SK-N-SH (cell line): ENCODE measurements at regions not wholly inside any gene's neighbourhood (a gene's known extent, or its start where the extent isn't known, plus 50 kb on each side); places are given as distances from the start of the nearest gene placed in this dataset.

ENCODE experiments used
- EP300 ChIP-seq, 2 experiments: IDR thresholded peaks; 2 replicates each; pipeline versions ENCODE4 v1.4.0 to v1.6.1; 2012; ENCODE audit warnings: borderline replicate concordance in 1 of 2, low read depth in 1 of 2, low read length in 1 of 2
- EZH2phosphoT487 ChIP-seq: fragments of 200-600 bp; sonication (generic); IDR thresholded peaks from 2 replicates; pipeline ENCODE4 v1.6.1; 2017; ENCODE audit warnings: low read depth, mixed run types, mild to moderate bottlenecking, antibody characterized with exemption, moderate library complexity, borderline replicate concordance
- FOSL2 ChIP-seq: IDR thresholded peaks from 2 replicates; pipeline ENCODE4 v1.4.0; 2012; ENCODE audit warnings: low read depth, mild to moderate bottlenecking, moderate library complexity, borderline replicate concordance
- MXI1 ChIP-seq: IDR thresholded peaks from 2 replicates; pipeline ENCODE4 v1.6.1; 2012; ENCODE audit warnings: mild to moderate bottlenecking, low read depth, low read length, improper control_type of control experiment
- POLR2AphosphoS5 ChIP-seq: IDR thresholded peaks from 2 replicates; pipeline ENCODE4 v1.6.1; 2012; ENCODE audit warnings: low read depth, low read length
- RAD21 ChIP-seq: IDR thresholded peaks from 2 replicates; pipeline ENCODE4 v1.6.1; 2012; ENCODE audit warnings: mild to moderate bottlenecking, low read length
- TEAD4 ChIP-seq: IDR thresholded peaks from 2 replicates; pipeline ENCODE4 v1.4.0; 2012; ENCODE audit warnings: mild to moderate bottlenecking, borderline replicate concordance; ENCODE audit not compliant: insufficient read depth
- TF ChIP-seq, protein P1 (sequence below): fragments of 200-600 bp; sonication (generic); IDR thresholded peaks from 2 replicates; pipeline ENCODE4 v1.6.1; 2017; ENCODE audit warnings: antibody characterized with exemption, mild to moderate bottlenecking, moderate library complexity
- TF ChIP-seq, protein P2 (sequence below): IDR thresholded peaks from 2 replicates; pipeline ENCODE4 v1.6.1; 2012; ENCODE audit warnings: mild to moderate bottlenecking, low read depth, low read length, moderate library complexity

DNA sequence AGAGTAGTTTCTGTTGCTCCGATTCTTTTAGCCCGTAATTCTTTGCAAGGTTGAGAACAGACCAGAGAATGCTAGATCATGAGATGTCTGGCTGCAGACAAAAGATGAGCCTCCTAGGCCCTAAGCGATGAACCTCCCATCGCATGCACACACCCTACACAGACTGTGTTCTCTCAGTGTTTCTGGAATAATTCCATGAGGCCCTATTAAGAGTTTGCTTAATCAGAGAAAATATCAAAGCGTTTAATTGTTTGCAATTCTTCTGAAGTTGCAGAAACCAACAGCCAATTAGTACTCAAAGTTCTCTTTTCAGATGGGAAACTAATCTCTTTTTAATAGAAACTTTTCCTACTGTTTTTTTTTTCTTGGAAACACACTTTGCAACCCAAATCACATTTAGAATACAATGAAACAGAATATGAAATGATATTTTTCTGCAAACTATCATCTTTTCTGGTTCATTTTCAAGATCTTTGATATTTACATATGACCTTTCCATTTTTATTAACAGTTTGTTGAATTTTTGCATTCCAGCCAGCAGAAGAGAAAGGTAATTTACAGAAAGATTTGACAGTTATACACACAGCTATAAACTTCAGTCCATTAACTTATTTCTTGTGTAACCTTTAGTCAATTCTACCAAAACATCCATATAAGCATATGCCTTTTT lies 1525.6 kb downstream of the ARAP2 start:
- TF ChIP-seq RAD21, result no peak
- no peak for TF ChIP-seq EP300 (IDR thresholded peaks at IDR 0.05; ENCODE audit: borderline replicate concordance in 1 of 2, low read depth in 1 of 2, low read length in 1 of 2)
- no peak for TF ChIP-seq MXI1
- TF ChIP-seq, protein P1, sequence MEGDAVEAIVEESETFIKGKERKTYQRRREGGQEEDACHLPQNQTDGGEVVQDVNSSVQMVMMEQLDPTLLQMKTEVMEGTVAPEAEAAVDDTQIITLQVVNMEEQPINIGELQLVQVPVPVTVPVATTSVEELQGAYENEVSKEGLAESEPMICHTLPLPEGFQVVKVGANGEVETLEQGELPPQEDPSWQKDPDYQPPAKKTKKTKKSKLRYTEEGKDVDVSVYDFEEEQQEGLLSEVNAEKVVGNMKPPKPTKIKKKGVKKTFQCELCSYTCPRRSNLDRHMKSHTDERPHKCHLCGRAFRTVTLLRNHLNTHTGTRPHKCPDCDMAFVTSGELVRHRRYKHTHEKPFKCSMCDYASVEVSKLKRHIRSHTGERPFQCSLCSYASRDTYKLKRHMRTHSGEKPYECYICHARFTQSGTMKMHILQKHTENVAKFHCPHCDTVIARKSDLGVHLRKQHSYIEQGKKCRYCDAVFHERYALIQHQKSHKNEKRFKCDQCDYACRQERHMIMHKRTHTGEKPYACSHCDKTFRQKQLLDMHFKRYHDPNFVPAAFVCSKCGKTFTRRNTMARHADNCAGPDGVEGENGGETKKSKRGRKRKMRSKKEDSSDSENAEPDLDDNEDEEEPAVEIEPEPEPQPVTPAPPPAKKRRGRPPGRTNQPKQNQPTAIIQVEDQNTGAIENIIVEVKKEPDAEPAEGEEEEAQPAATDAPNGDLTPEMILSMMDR, result no peak
- TF ChIP-seq FOSL2, result no peak
- no peak for TF ChIP-seq EZH2phosphoT487
- no peak for TF ChIP-seq POLR2AphosphoS5
- TF ChIP-seq, protein P2, sequence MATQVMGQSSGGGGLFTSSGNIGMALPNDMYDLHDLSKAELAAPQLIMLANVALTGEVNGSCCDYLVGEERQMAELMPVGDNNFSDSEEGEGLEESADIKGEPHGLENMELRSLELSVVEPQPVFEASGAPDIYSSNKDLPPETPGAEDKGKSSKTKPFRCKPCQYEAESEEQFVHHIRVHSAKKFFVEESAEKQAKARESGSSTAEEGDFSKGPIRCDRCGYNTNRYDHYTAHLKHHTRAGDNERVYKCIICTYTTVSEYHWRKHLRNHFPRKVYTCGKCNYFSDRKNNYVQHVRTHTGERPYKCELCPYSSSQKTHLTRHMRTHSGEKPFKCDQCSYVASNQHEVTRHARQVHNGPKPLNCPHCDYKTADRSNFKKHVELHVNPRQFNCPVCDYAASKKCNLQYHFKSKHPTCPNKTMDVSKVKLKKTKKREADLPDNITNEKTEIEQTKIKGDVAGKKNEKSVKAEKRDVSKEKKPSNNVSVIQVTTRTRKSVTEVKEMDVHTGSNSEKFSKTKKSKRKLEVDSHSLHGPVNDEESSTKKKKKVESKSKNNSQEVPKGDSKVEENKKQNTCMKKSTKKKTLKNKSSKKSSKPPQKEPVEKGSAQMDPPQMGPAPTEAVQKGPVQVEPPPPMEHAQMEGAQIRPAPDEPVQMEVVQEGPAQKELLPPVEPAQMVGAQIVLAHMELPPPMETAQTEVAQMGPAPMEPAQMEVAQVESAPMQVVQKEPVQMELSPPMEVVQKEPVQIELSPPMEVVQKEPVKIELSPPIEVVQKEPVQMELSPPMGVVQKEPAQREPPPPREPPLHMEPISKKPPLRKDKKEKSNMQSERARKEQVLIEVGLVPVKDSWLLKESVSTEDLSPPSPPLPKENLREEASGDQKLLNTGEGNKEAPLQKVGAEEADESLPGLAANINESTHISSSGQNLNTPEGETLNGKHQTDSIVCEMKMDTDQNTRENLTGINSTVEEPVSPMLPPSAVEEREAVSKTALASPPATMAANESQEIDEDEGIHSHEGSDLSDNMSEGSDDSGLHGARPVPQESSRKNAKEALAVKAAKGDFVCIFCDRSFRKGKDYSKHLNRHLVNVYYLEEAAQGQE, result no peak
- no peak for TF ChIP-seq TEAD4
